GM12878 (cell line): ENCODE measurements at regions not wholly inside any gene's neighbourhood (a gene's known extent, or its start where the extent isn't known, plus 50 kb on each side); places are given as distances from the start of the nearest gene placed in this dataset.

Experiments used
- ATAC-seq: fragments of 200-7000 bp; cut with Tn5 transposase; 3 replicates; pipeline ENCODE4 v1.9.1; 2020; ENCODE audit warnings: mild to moderate bottlenecking, moderate library complexity
- BruUV-seq: library from RNA; stranded (reverse); fragments of 400-500 nt; replicated peaks from 2 replicates; lab custom pipeline; 2021; lab: Mats Ljungman, UMichigan
- CTCF ChIA-PET: fragments of 300-600 bp; sonication (Branson Sonifier 250); formaldehyde crosslinking; extraction: SDS; loops from one replicate; lab custom pipeline; 2021; ENCODE audit warnings: inconsistent platforms; lab: Yijun Ruan, JAX
- POLR2A ChIA-PET: fragments of 350-600 bp; formaldehyde crosslinking; extraction: SDS; loops from one replicate; lab custom pipeline; 2021; ENCODE audit warnings: inconsistent platforms; lab: Charles Lee
- RAD21 ChIA-PET: fragments of 300-600 bp; sonication (Branson Sonifier 250); formaldehyde crosslinking; loops from one replicate; lab custom pipeline; 2023; ENCODE audit warnings: antibody characterized with exemption; ENCODE audit not compliant: unreplicated experiment; lab: Charles Lee
- SMC1A ChIA-PET: fragments of 300-600 bp; sonication (Branson Sonifier 250); formaldehyde crosslinking; loops from one replicate; lab custom pipeline; 2023; ENCODE audit not compliant: unreplicated experiment, uncharacterized antibody; lab: Charles Lee
- DNase-seq: peaks from one replicate; pipeline ENCODE4 v3.0.0-alpha.2; 2011; ENCODE audit warnings: low read depth, low spot score
- FAIRE-seq: peaks from 3 replicates; lab custom pipeline; 2011; peaks lifted over from hg19 to GRCh38; lab: Jason Lieb, UNC
- H2AFZ ChIP-seq: 2 replicates; pipeline ENCODE4 v1.6.0; 2011; ENCODE audit warnings: low read depth, low read length, control low read depth; ENCODE audit not compliant: control insufficient read depth
- H3K27ac ChIP-seq: 2 replicates; pipeline ENCODE4 v1.5.1; 2011; ENCODE audit warnings: control low read depth; ENCODE audit not compliant: control insufficient read depth, insufficient read depth
- H3K27me3 ChIP-seq, 2 experiments: replicated peaks in 1 of 2; 2 replicates each; pipeline versions ENCODE4 v1.6.0 to v1.6.1; 2011; ENCODE audit warnings: low read length in 1 of 2; ENCODE audit not compliant: control insufficient read depth in 2 of 2, insufficient read depth in 2 of 2
- H3K36me3 ChIP-seq, 2 experiments: 2 replicates each; pipeline ENCODE4 v1.5.1; 2011; ENCODE audit warnings: low read length in 1 of 2; ENCODE audit not compliant: control insufficient read depth in 2 of 2, insufficient read depth in 2 of 2
- H3K4me1 ChIP-seq: 2 replicates; pipeline ENCODE4 v1.6.1; 2011; ENCODE audit warnings: mild to moderate bottlenecking, low read length, moderate library complexity, mixed read lengths; ENCODE audit not compliant: control insufficient read depth, insufficient read depth
- H3K4me2 ChIP-seq: 2 replicates; pipeline ENCODE4 v1.6.0; 2011; ENCODE audit warnings: control low read depth; ENCODE audit not compliant: control insufficient read depth, insufficient read depth
- H3K4me3 ChIP-seq: fragments of 200-600 bp; sonication (generic); 2 replicates; pipeline ENCODE4 v1.5.1; 2016
- H3K79me2 ChIP-seq: 2 replicates; pipeline ENCODE4 v1.6.0; 2011; ENCODE audit warnings: low read length; ENCODE audit not compliant: control insufficient read depth, insufficient read depth
- H3K9ac ChIP-seq: 2 replicates; pipeline ENCODE4 v1.8.0; 2011; ENCODE audit warnings: low read length, control low read depth, mixed read lengths; ENCODE audit not compliant: control insufficient read depth, insufficient read depth
- H3K9me3 ChIP-seq: replicated peaks from 3 replicates; pipeline ENCODE4 v1.5.1; 2011; ENCODE audit warnings: mild to moderate bottlenecking, low read length; ENCODE audit not compliant: control insufficient read depth, insufficient read depth
- H4K20me1 ChIP-seq: 2 replicates; pipeline ENCODE4 v1.6.0; 2011; ENCODE audit not compliant: control insufficient read depth, insufficient read depth
- BACH1 ChIP-seq: fragments of 450-650 bp; IDR thresholded peaks from 2 replicates; pipeline ENCODE4 v1.6.1; 2017; ENCODE audit warnings: mild to moderate bottlenecking, borderline replicate concordance
- CREM ChIP-seq: IDR thresholded peaks from 2 replicates; pipeline ENCODE4 v1.6.1; 2014; ENCODE audit warnings: antibody characterized with exemption, low read depth
- EP300 ChIP-seq, 2 experiments: fragments of 150-350 bp in 1 of 2; IDR thresholded peaks; 2 replicates each; pipeline ENCODE4 v1.6.1; 2011 to 2012; ENCODE audit warnings: low read depth in 2 of 2, low read length in 2 of 2, borderline replicate concordance in 1 of 2, improper control_type of control experiment in 1 of 2, inconsistent platforms in 1 of 2; ENCODE audit not compliant: control insufficient read depth in 1 of 2
- IKZF2 ChIP-seq, 2 experiments: fragments of 450-650 bp; IDR thresholded peaks; 2 replicates each; pipeline ENCODE4 v1.6.1; 2017; ENCODE audit warnings: mild to moderate bottlenecking in 2 of 2, moderate library complexity in 2 of 2
- NBN ChIP-seq: fragments of 450-650 bp; IDR thresholded peaks from 2 replicates; pipeline ENCODE4 v1.6.1; 2016
- RAD21 ChIP-seq: IDR thresholded peaks from 2 replicates; pipeline ENCODE4 v1.6.1; 2011; ENCODE audit warnings: mild to moderate bottlenecking, low read depth, low read length, moderate library complexity; ENCODE audit not compliant: insufficient read depth
- RB1 ChIP-seq: fragments of 450-650 bp; formaldehyde crosslinking; IDR thresholded peaks from 2 replicates; pipeline ENCODE4 v1.6.1; 2017; ENCODE audit warnings: mild to moderate bottlenecking, borderline replicate concordance
- RELA ChIP-seq: fragments of 450-650 bp; IDR thresholded peaks from 2 replicates; pipeline ENCODE4 v1.8.0; 2014; ENCODE audit warnings: borderline replicate concordance; ENCODE audit not compliant: partially characterized antibody
- RFX5 ChIP-seq: IDR thresholded peaks from 2 replicates; pipeline ENCODE4 v1.6.1; 2011; ENCODE audit warnings: low read depth, low read length, improper control_type of control experiment
- SIX5 ChIP-seq: IDR thresholded peaks from 2 replicates; pipeline ENCODE4 v1.6.1; 2011; ENCODE audit warnings: mild to moderate bottlenecking, low read depth, low read length, moderate library complexity; ENCODE audit not compliant: severe bottlenecking
- SMAD5 ChIP-seq: IDR thresholded peaks from 2 replicates; pipeline ENCODE4 v1.6.1; 2016; ENCODE audit warnings: antibody characterized with exemption, low read depth
- SMARCA5 ChIP-seq: fragments of 450-650 bp; IDR thresholded peaks from 2 replicates; pipeline ENCODE4 v1.6.1; 2017; ENCODE audit warnings: mild to moderate bottlenecking
- SPI1 ChIP-seq: IDR thresholded peaks from 2 replicates; pipeline ENCODE4 v1.6.1; 2011; ENCODE audit warnings: low read depth, mild to moderate bottlenecking, low read length, moderate library complexity, borderline replicate concordance; ENCODE audit not compliant: insufficient read depth
- SREBF1 ChIP-seq: IDR thresholded peaks from 2 replicates; pipeline ENCODE4 v1.6.1; 2012; ENCODE audit warnings: mild to moderate bottlenecking, low read length
- SUPT20H ChIP-seq: IDR thresholded peaks from 2 replicates; pipeline ENCODE4 v1.6.1; 2011; ENCODE audit warnings: low read depth, mild to moderate bottlenecking, low read length, moderate library complexity, borderline replicate concordance; ENCODE audit not compliant: control insufficient read depth
- TAF1 ChIP-seq: IDR thresholded peaks from 2 replicates; pipeline ENCODE4 v1.6.1; 2011; ENCODE audit warnings: mild to moderate bottlenecking, low read depth, low read length, borderline replicate concordance
- WGBS: methylation state at CpG from one replicate; pipeline ENCODE4 v1.1.6; 2016; ENCODE audit warnings: low lambda C conversion rate; ENCODE audit not compliant: insufficient replicate concordance, insufficient coverage; ENCODE audit errors: missing lambda C conversion rate; 5-methylcytosine and 5-hydroxymethylcytosine counted together
- in situ Hi-C: fragments of 300-500 bp; cut with MboI; formaldehyde crosslinking; loops from 9 replicates; pipeline ENCODE4 v1.14.3; 2018; ENCODE audit warnings: mixed read lengths
- intact Hi-C: fragments of 100-400 bp; cut with micrococcal nuclease; formaldehyde crosslinking; loops from one replicate; pipeline ENCODE4 v1.14.2; 2022; ENCODE audit not compliant: unreplicated experiment
- TF ChIP-seq, protein P1 (sequence below): IDR thresholded peaks from 2 replicates; pipeline ENCODE4 v1.6.1; 2011; ENCODE audit warnings: low read depth, mild to moderate bottlenecking, low read length, moderate library complexity, borderline replicate concordance; ENCODE audit errors: extremely low read depth
- TF ChIP-seq, protein P2 (sequence below): IDR thresholded peaks from 2 replicates; pipeline ENCODE4 v1.6.1; 2011; ENCODE audit warnings: borderline replicate concordance, low read depth, mild to moderate bottlenecking, moderate library complexity, low read length; ENCODE audit not compliant: insufficient read depth, poor library complexity, severe bottlenecking
- TF ChIP-seq, protein P3 (sequence below): IDR thresholded peaks from 2 replicates; pipeline ENCODE4 v1.6.1; 2012; ENCODE audit warnings: low read length, inconsistent platforms
- TF ChIP-seq, protein P4 (sequence below): fragments of 450-650 bp; IDR thresholded peaks from 2 replicates; pipeline ENCODE4 v1.6.1; 2017; ENCODE audit warnings: mild to moderate bottlenecking, low read depth, inconsistent platforms; ENCODE audit not compliant: poor library complexity, severe bottlenecking

DNA sequence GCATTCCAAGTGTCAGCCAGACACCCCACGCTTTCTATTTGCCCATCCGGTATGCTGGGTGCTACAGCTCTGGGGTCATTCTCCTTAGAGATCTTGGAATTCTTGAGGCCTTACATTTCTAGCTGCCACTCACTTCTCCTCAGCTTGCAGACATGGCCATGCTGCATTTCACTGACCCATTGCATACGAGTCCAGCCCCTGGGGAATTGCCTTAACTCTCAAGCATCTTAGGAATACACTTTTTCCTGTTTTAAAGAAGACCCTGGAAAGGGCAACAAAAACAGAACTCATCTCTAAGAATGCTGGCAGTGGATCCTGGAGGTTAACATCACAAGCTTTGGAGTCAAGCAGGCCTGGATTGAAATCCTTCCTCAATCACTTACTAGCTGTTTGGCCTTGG lies 122.0 kb upstream of the LNX1 start:
- H3K27me3 ChIP-seq, result no peaks in the 10 kb centered on the region
- TF ChIP-seq NBN (no peak), SREBF1 (no peak), CREM (no peak), TAF1 (no peak), RELA (no peak), IKZF2 (IDR thresholded peaks at IDR 0.05) (no peak), RB1 (no peak), SMARCA5 (no peak), SIX5 (no peak), EP300 (IDR thresholded peaks at IDR 0.05; ENCODE audit: borderline replicate concordance in 1 of 2, control insufficient read depth in 1 of 2, low read depth in 2 of 2, low read length in 2 of 2) (no peak), SMAD5 (no peak), RFX5 (no peak), BACH1 (no peak), SUPT20H (no peak), SPI1 (no peak), RAD21 (no peak)
- TF ChIP-seq, protein P1, sequence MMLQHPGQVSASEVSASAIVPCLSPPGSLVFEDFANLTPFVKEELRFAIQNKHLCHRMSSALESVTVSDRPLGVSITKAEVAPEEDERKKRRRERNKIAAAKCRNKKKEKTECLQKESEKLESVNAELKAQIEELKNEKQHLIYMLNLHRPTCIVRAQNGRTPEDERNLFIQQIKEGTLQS, result no peak
- TF ChIP-seq, protein P2, sequence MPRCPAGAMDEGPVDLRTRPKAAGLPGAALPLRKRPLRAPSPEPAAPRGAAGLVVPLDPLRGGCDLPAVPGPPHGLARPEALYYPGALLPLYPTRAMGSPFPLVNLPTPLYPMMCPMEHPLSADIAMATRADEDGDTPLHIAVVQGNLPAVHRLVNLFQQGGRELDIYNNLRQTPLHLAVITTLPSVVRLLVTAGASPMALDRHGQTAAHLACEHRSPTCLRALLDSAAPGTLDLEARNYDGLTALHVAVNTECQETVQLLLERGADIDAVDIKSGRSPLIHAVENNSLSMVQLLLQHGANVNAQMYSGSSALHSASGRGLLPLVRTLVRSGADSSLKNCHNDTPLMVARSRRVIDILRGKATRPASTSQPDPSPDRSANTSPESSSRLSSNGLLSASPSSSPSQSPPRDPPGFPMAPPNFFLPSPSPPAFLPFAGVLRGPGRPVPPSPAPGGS, result no peak
- TF ChIP-seq, protein P3, sequence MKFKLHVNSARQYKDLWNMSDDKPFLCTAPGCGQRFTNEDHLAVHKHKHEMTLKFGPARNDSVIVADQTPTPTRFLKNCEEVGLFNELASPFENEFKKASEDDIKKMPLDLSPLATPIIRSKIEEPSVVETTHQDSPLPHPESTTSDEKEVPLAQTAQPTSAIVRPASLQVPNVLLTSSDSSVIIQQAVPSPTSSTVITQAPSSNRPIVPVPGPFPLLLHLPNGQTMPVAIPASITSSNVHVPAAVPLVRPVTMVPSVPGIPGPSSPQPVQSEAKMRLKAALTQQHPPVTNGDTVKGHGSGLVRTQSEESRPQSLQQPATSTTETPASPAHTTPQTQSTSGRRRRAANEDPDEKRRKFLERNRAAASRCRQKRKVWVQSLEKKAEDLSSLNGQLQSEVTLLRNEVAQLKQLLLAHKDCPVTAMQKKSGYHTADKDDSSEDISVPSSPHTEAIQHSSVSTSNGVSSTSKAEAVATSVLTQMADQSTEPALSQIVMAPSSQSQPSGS, result no peak
- TF ChIP-seq, protein P4, sequence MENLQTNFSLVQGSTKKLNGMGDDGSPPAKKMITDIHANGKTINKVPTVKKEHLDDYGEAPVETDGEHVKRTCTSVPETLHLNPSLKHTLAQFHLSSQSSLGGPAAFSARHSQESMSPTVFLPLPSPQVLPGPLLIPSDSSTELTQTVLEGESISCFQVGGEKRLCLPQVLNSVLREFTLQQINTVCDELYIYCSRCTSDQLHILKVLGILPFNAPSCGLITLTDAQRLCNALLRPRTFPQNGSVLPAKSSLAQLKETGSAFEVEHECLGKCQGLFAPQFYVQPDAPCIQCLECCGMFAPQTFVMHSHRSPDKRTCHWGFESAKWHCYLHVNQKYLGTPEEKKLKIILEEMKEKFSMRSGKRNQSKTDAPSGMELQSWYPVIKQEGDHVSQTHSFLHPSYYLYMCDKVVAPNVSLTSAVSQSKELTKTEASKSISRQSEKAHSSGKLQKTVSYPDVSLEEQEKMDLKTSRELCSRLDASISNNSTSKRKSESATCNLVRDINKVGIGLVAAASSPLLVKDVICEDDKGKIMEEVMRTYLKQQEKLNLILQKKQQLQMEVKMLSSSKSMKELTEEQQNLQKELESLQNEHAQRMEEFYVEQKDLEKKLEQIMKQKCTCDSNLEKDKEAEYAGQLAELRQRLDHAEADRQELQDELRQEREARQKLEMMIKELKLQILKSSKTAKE, result no peak
- no peaks in the 10 kb centered on the region for H3K79me2 ChIP-seq
- RAD21 ChIA-PET, result interaction anchor here (2.2 kb wide), 1 partner anchor 91 kb away, joined by 7 read pairs; no protein-coding TSS in a partner anchor
- CTCF ChIA-PET, result interaction anchor here (2.5 kb wide), 1 partner anchor 91 kb away, joined by 10 read pairs; no protein-coding TSS in a partner anchor
- SMC1A ChIA-PET, result interaction anchor here (0.8 to 4.7 kb wide), 4 partner anchors 29 to 91 kb away, joined by 4 to 17 read pairs (median 5); no protein-coding TSS in a partner anchor
- ATAC-seq (no peak), DNase-seq (no peak), FAIRE-seq (no peak)
- no peaks in the 10 kb centered on the region for H3K4me1 ChIP-seq
- no peak overlapping the region for H3K4me3 ChIP-seq
- no peaks in the 10 kb centered on the region for H4K20me1 ChIP-seq
- no peak overlapping the region for H2AFZ ChIP-seq
- no peaks in the 10 kb centered on the region for H3K36me3 ChIP-seq
- no TSS peak for BruUV-seq
- no peak overlapping the region for H3K9ac ChIP-seq
- in situ Hi-C loops, result no loop called here
- no peaks in the 10 kb centered on the region for H3K9me3 ChIP-seq
- 64% methylated on average over 3 of the region's 3 CpGs for WGBS
- no peak overlapping the region for H3K27ac ChIP-seq
- intact Hi-C loops, result no loop called here
- no peak overlapping the region for H3K4me2 ChIP-seq
- POLR2A ChIA-PET, result interaction anchor here (0.6 kb wide), 1 partner anchor 210 kb away, joined by 3 read pairs; no protein-coding TSS in a partner anchor
